SJCRH30 (cell line): ENCODE measurements at regions not wholly inside any gene's neighbourhood (a gene's known extent, or its start where the extent isn't known, plus 50 kb on each side); places are given as distances from the start of the nearest gene placed in this dataset.

Experiments
- DNase-seq, 2 experiments: peaks; one replicate each; pipeline ENCODE4 v3.0.0-alpha.2; 2015 to 2020
- H3K27ac ChIP-seq: fragments of 250-450 bp; sonication (Bioruptor Pico); 2 replicates; pipeline ENCODE4 v1.5.1; 2020; ENCODE audit warnings: mild to moderate bottlenecking, moderate library complexity
- H3K27me3 ChIP-seq: fragments of 250-450 bp; sonication (Bioruptor Pico); 2 replicates; pipeline ENCODE4 v1.5.1; 2020; ENCODE audit warnings: mild to moderate bottlenecking, moderate library complexity
- H3K36me3 ChIP-seq: fragments of 250-450 bp; sonication (Bioruptor Pico); 2 replicates; pipeline ENCODE4 v1.5.1; 2020; ENCODE audit warnings: mild to moderate bottlenecking, moderate library complexity
- H3K4me1 ChIP-seq: fragments of 250-450 bp; sonication (Bioruptor Pico); 2 replicates; pipeline ENCODE4 v1.5.1; 2020; ENCODE audit warnings: mild to moderate bottlenecking, moderate library complexity
- H3K4me3 ChIP-seq: fragments of 250-450 bp; sonication (Bioruptor Pico); 2 replicates; pipeline ENCODE4 v1.5.1; 2020; ENCODE audit warnings: mild to moderate bottlenecking, moderate library complexity
- H3K9me3 ChIP-seq: fragments of 250-450 bp; sonication (Bioruptor Pico); replicated peaks from 2 replicates; pipeline ENCODE4 v1.5.1; 2020; ENCODE audit warnings: mild to moderate bottlenecking, moderate library complexity

- DNase-seq: no peak
These were observed 532.3 kb upstream of the USP24 start for GRCh38 chr1:55747408-55747841.

GRCh38 chr1:55746710-55747109, 531.5 kb upstream of the USP24 start:
- H3K9me3 ChIP-seq: no peaks in the 10 kb centered on the region
- H3K27me3 ChIP-seq: no peaks in the 10 kb centered on the region; the same call in 1 of the 2 replicates
- no peak overlapping the region for H3K4me3 ChIP-seq
- DNase-seq: no peak
- H3K4me1 ChIP-seq: peaks cover 3% of the 10 kb centered on the region; the same call in 1 of the 2 replicates
- no peak overlapping the region for H3K27ac ChIP-seq
- H3K36me3 ChIP-seq: no peaks in the 10 kb centered on the region

More at GRCh38 chr1:55747408-55747841, 532.3 kb upstream of the USP24 start:
- H3K4me3 ChIP-seq: no peak overlapping the region
- no peaks in the 10 kb centered on the region; the same call in 1 of the 2 replicates for H3K27me3 ChIP-seq
- H3K27ac ChIP-seq: no peak overlapping the region
- no peaks in the 10 kb centered on the region for H3K9me3 ChIP-seq
- no peaks in the 10 kb centered on the region for H3K36me3 ChIP-seq
- H3K4me1 ChIP-seq: peaks cover 3% of the 10 kb centered on the region; the same call in 1 of the 2 replicates

GRCh38 chr1:55741516-55741915, 526.4 kb upstream of the USP24 start:
- no peaks in the 10 kb centered on the region for H3K9me3 ChIP-seq
- no peaks in the 10 kb centered on the region for H3K36me3 ChIP-seq
- no peak overlapping the region for H3K27ac ChIP-seq
- DNase-seq: no peak
- H3K27me3 ChIP-seq: no peaks in the 10 kb centered on the region
- no peak overlapping the region for H3K4me3 ChIP-seq
- H3K4me1 ChIP-seq: no peaks in the 10 kb centered on the region

GRCh38 chr1:55735106-55735505, 519.9 kb upstream of the USP24 start:
- H3K36me3 ChIP-seq: no peaks in the 10 kb centered on the region
- H3K4me1 ChIP-seq: no peaks in the 10 kb centered on the region
- peak in 1 of 2 experiments; percentile 14 for DNase-seq
- H3K27me3 ChIP-seq: no peaks in the 10 kb centered on the region
- no peak overlapping the region for H3K27ac ChIP-seq
- H3K4me3 ChIP-seq: no peak overlapping the region
- no peaks in the 10 kb centered on the region for H3K9me3 ChIP-seq

- H3K36me3 ChIP-seq: no peaks in the 10 kb centered on the region
- no peak overlapping the region for H3K4me3 ChIP-seq
- no peaks in the 10 kb centered on the region for H3K27me3 ChIP-seq
- peak; percentile 72 to 83 for DNase-seq
- H3K27ac ChIP-seq: peak overlapping the region; percentile 52
- no peaks in the 10 kb centered on the region for H3K9me3 ChIP-seq
- H3K4me1 ChIP-seq: peaks cover 44% of the 10 kb centered on the region
These were observed 511.8 kb upstream of the USP24 start for GRCh38 chr1:55726994-55727393.

- Histone ChIP-seq H3K27ac (peak overlapping the region; percentile 94), H3K4me3 (no peak overlapping the region; the same call in 1 of the 2 replicates), H3K9me3 (no peaks in the 10 kb centered on the region), H3K4me1 (peaks cover 47% of the 10 kb centered on the region), H3K27me3 (no peaks in the 10 kb centered on the region), H3K36me3 (no peaks in the 10 kb centered on the region)
- no peak for DNase-seq
These were observed 510.2 kb upstream of the USP24 start for GRCh38 chr1:55725378-55725777.

- Histone ChIP-seq H3K9me3 (no peaks in the 10 kb centered on the region), H3K27ac (peak overlapping the region; percentile 94), H3K4me3 (peak overlapping the region; percentile 14; the same call in 1 of the 2 replicates), H3K36me3 (no peaks in the 10 kb centered on the region), H3K4me1 (peaks cover 53% of the 10 kb centered on the region), H3K27me3 (no peaks in the 10 kb centered on the region)
- DNase-seq: peak; percentile 51 to 74
These were observed 509.6 kb upstream of the USP24 start for GRCh38 chr1:55724551-55725325.

- Histone ChIP-seq H3K4me3 (no peak overlapping the region), H3K27ac (no peak overlapping the region), H3K9me3 (no peaks in the 10 kb centered on the region), H3K27me3 (no peaks in the 10 kb centered on the region), H3K36me3 (no peaks in the 10 kb centered on the region), H3K4me1 (peaks cover 69% of the 10 kb centered on the region)
- DNase-seq: no peak
These were observed 507.8 kb upstream of the USP24 start for GRCh38 chr1:55723001-55723400.

GRCh38 chr1:55720261-55720660, 505.1 kb upstream of the USP24 start:
- H3K9me3 ChIP-seq: no peaks in the 10 kb centered on the region
- H3K4me1 ChIP-seq: peaks cover 60% of the 10 kb centered on the region
- peak overlapping the region; percentile 74 for H3K27ac ChIP-seq
- DNase-seq: peak; percentile 74 to 77
- no peaks in the 10 kb centered on the region for H3K36me3 ChIP-seq
- H3K27me3 ChIP-seq: no peaks in the 10 kb centered on the region
- no peak overlapping the region for H3K4me3 ChIP-seq

- Histone ChIP-seq H3K4me3 (no peak overlapping the region), H3K27me3 (no peaks in the 10 kb centered on the region), H3K4me1 (peaks cover 47% of the 10 kb centered on the region), H3K36me3 (no peaks in the 10 kb centered on the region), H3K9me3 (no peaks in the 10 kb centered on the region), H3K27ac (peak overlapping the region; percentile 74)
- peak; percentile 73 to 75 for DNase-seq
These were observed 503.9 kb upstream of the USP24 start for GRCh38 chr1:55718758-55719671.

- no peaks in the 10 kb centered on the region for H3K9me3 ChIP-seq
- peaks cover 41% of the 10 kb centered on the region for H3K4me1 ChIP-seq
- H3K27me3 ChIP-seq: no peaks in the 10 kb centered on the region
- DNase-seq: no peak
- H3K27ac ChIP-seq: no peak overlapping the region
- H3K4me3 ChIP-seq: no peak overlapping the region
- no peaks in the 10 kb centered on the region for H3K36me3 ChIP-seq
These were observed 501.9 kb upstream of the USP24 start for GRCh38 chr1:55717111-55717510.

- DNase-seq: no peak
These were observed 501.4 kb upstream of the USP24 start for GRCh38 chr1:55716610-55717009.

GRCh38 chr1:55716151-55716550, 501.0 kb upstream of the USP24 start:
- no peaks in the 10 kb centered on the region for H3K36me3 ChIP-seq
- no peak overlapping the region for H3K4me3 ChIP-seq
- H3K27me3 ChIP-seq: no peaks in the 10 kb centered on the region
- DNase-seq: no peak
- no peak overlapping the region for H3K27ac ChIP-seq
- H3K4me1 ChIP-seq: peaks cover 41% of the 10 kb centered on the region
- no peaks in the 10 kb centered on the region for H3K9me3 ChIP-seq

More at GRCh38 chr1:55716610-55717009, 501.4 kb upstream of the USP24 start:
- no peak overlapping the region for H3K4me3 ChIP-seq
- no peaks in the 10 kb centered on the region for H3K36me3 ChIP-seq
- H3K4me1 ChIP-seq: peaks cover 41% of the 10 kb centered on the region
- H3K27me3 ChIP-seq: no peaks in the 10 kb centered on the region
- no peaks in the 10 kb centered on the region for H3K9me3 ChIP-seq
- no peak overlapping the region for H3K27ac ChIP-seq

- no peak overlapping the region for H3K27ac ChIP-seq
- H3K4me3 ChIP-seq: no peak overlapping the region
- no peak for DNase-seq
- H3K4me1 ChIP-seq: peaks cover 27% of the 10 kb centered on the region
- no peaks in the 10 kb centered on the region for H3K36me3 ChIP-seq
- no peaks in the 10 kb centered on the region for H3K27me3 ChIP-seq
- H3K9me3 ChIP-seq: no peaks in the 10 kb centered on the region
These were observed 499.1 kb upstream of the USP24 start for GRCh38 chr1:55714230-55714629.

- Histone ChIP-seq H3K4me1 (peaks cover 22% of the 10 kb centered on the region), H3K4me3 (no peak overlapping the region), H3K9me3 (no peaks in the 10 kb centered on the region), H3K27me3 (no peaks in the 10 kb centered on the region), H3K27ac (no peak overlapping the region), H3K36me3 (no peaks in the 10 kb centered on the region)
- no peak for DNase-seq
These were observed 498.4 kb upstream of the USP24 start for GRCh38 chr1:55713516-55713915.
